Testis (tissue), 2 donors: ENCODE measurements at regions not wholly inside any gene's neighbourhood (a gene's known extent, or its start where the extent isn't known, plus 50 kb on each side); places are given as distances from the start of the nearest gene placed in this dataset.

Experiments
- DNase-seq: peaks from one replicate; pipeline ENCODE4 v3.0.0-alpha.2; 2019
- H3K27ac ChIP-seq, 2 donors: fragments of 200-600 bp; sonication (generic); one replicate each; pipeline ENCODE4 v1.5.1; 2019
- H3K27me3 ChIP-seq: fragments of 200-600 bp; sonication (generic); one replicate; pipeline ENCODE4 v1.5.1; 2019
- H3K36me3 ChIP-seq: fragments of 200-600 bp; sonication (generic); one replicate; pipeline ENCODE4 v1.5.1; 2017; ENCODE audit warnings: low read depth; ENCODE audit errors: missing control alignments
- H3K4me1 ChIP-seq: fragments of 200-600 bp; sonication (generic); one replicate; pipeline ENCODE4 v1.5.1; 2019
- H3K4me3 ChIP-seq, 2 donors: fragments of 200-600 bp; sonication (generic); one replicate each; pipeline ENCODE4 v1.5.1; 2017 to 2019
- H3K9me3 ChIP-seq: fragments of 200-600 bp; sonication (generic); one replicate; pipeline ENCODE4 v1.5.1; 2017
- POLR2A ChIP-seq: fragments of 450-650 bp; IDR thresholded peaks from one replicate; pipeline ENCODE4 v1.6.1; 2017; ENCODE audit warnings: antibody characterized with exemption, mild to moderate bottlenecking, moderate library complexity
- WGBS, 2 donors: methylation state at CpG; one replicate each; pipeline ENCODE4 v1.1.5; 2018; 5-methylcytosine and 5-hydroxymethylcytosine counted together
- intact Hi-C: fragments of 100-400 bp; cut with DNase I; formaldehyde crosslinking; loops from one replicate; pipeline ENCODE4 v1.15.1; 2023; ENCODE audit warnings: low total_unique reads
- TF ChIP-seq, protein P1 (sequence below), 3 experiments: fragments of 450-650 bp in 2 of 3; fragments of 200-600 bp in 1 of 3; sonication (generic) in 1 of 3; IDR thresholded peaks; one replicate each; pipeline ENCODE4 v1.5.1; 2016 to 2019; ENCODE audit warnings: antibody characterized with exemption in 3 of 3, mild to moderate bottlenecking in 2 of 3, moderate library complexity in 1 of 3

DNA sequence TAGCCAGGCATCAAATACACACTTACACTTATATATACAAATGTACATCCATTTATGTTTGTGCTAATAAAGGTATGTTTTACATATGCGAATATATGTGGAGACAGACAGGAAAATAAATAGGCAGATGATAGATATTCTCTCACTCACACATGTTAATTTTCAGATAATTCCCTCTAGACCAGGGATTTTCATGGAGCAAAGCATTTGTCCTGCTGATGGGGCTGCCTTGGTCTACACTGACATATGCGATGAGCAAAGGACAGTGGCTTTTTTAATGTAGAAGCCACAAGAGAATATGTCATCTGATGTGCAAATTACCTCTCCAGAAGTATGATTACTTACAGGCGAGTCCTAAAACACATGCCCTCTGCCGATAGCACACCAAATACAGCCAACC is 224.5 kb downstream of the VEGFC start:
- no peaks in the 10 kb centered on the region for H3K9me3 ChIP-seq
- 93 to 97% methylated on average over 4 of the region's 4 CpGs for WGBS, 2 donors
- TF ChIP-seq, protein P1, sequence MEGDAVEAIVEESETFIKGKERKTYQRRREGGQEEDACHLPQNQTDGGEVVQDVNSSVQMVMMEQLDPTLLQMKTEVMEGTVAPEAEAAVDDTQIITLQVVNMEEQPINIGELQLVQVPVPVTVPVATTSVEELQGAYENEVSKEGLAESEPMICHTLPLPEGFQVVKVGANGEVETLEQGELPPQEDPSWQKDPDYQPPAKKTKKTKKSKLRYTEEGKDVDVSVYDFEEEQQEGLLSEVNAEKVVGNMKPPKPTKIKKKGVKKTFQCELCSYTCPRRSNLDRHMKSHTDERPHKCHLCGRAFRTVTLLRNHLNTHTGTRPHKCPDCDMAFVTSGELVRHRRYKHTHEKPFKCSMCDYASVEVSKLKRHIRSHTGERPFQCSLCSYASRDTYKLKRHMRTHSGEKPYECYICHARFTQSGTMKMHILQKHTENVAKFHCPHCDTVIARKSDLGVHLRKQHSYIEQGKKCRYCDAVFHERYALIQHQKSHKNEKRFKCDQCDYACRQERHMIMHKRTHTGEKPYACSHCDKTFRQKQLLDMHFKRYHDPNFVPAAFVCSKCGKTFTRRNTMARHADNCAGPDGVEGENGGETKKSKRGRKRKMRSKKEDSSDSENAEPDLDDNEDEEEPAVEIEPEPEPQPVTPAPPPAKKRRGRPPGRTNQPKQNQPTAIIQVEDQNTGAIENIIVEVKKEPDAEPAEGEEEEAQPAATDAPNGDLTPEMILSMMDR (IDR thresholded peaks at IDR 0.05): no peak
- TF ChIP-seq POLR2A: no peak

DNA sequence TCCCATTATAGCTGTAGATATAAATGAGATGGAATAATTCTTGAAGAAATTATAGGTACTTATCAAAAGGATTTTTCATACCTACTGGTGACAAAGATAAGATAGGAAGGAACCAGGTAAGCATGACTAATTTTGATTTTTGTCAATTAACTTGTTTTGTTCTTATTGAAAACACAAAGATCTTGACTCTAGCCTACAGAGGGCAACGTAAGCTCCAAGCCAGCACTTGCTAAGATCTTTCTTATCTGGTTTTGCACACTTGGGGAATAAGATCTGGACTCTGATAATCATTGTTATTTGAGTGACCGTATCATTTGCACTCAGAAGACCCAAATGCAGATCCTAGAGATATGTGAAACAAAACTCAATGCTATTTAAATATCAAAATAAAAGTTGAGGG is 223.4 kb downstream of the VEGFC start:
- Histone ChIP-seq H3K36me3 (no peaks in the 10 kb centered on the region), H3K27ac (no peak overlapping the region), H3K27me3 (no peaks in the 10 kb centered on the region), H3K4me1 (peaks cover 4% of the 10 kb centered on the region), H3K4me3 (no peak overlapping the region), H3K9me3 (no peaks in the 10 kb centered on the region)
- WGBS, 2 donors: 76 to 80% methylated on average over 2 of the region's 2 CpGs
- DNase-seq: no peak
- TF ChIP-seq, protein P1 (IDR thresholded peaks at IDR 0.05): no peak
- TF ChIP-seq POLR2A: no peak
- intact Hi-C loops: no loop called here

More for the DNA sequence above, 224.5 kb downstream of the VEGFC start:
- intact Hi-C loops: no loop called here
- Histone ChIP-seq H3K27ac (no peak overlapping the region), H3K36me3 (no peaks in the 10 kb centered on the region), H3K27me3 (no peaks in the 10 kb centered on the region), H3K4me1 (peaks cover 4% of the 10 kb centered on the region), H3K4me3 (no peak overlapping the region)
- DNase-seq: no peak

DNA sequence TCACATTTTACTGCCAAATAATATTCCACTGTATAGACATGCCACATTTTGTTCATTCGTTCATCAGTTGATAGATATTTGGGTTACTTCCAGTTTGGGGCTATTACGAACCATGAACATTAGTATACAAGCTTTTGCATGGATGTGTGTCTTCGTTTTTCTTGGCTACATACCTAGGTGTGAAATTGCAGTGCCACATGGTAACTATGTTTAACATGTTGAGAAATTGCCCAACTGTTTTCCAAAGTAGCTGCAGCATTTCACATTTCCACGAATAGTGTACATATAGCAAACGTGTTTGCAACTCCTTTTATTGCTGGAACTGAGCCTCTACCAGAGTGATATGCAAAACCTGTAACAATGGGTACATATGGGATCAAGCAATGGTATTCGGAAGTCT is 221.5 kb downstream of the VEGFC start:
- TF ChIP-seq POLR2A: no peak
- TF ChIP-seq, protein P1 (IDR thresholded peaks at IDR 0.05): no peak
- DNase-seq: no peak
- H3K9me3 ChIP-seq: no peaks in the 10 kb centered on the region
- no peaks in the 10 kb centered on the region for H3K36me3 ChIP-seq
- WGBS, 2 donors: 70 to 79% methylated on average over 6 of the region's 6 CpGs
- H3K4me3 ChIP-seq: no peak overlapping the region
- H3K27ac ChIP-seq: no peak overlapping the region
- no peaks in the 10 kb centered on the region for H3K27me3 ChIP-seq
- H3K4me1 ChIP-seq: peaks cover 4% of the 10 kb centered on the region
- intact Hi-C loops: no loop called here

DNA sequence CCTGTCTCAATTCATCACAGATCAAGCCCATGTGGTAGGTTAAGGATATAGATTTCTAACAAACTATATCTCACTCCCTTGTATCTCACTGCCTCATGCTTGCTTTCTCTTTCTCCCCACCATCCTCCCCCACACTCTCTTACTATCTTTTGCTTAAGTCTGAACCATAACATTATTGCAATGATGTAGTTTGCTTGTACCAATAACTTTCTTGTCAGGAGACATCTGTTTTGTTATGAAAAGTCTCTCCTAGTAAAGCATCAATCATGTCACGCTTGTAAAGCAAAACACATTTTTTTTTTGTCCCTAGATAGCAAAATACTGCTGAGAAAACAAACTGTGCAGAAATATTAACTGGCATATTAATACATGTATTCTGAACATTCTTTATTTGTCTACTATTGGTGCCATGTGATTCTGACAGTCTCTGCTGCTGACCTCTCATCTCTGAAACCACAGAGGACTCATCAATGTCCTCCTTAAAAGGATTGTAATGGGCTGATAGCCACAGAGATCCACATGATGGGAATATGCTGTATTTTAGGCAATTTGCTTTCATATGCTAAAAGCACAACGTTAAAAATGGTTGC is 217.5 kb downstream of the VEGFC start:
- intact Hi-C loops: no loop called here
- no peak for TF ChIP-seq POLR2A
- TF ChIP-seq, protein P1 (IDR thresholded peaks at IDR 0.05): no peak
- no peak overlapping the region for H3K4me3 ChIP-seq
- H3K4me1 ChIP-seq: peaks cover 4% of the 10 kb centered on the region
- H3K27ac ChIP-seq: no peak overlapping the region
- H3K9me3 ChIP-seq: no peaks in the 10 kb centered on the region
- DNase-seq: no peak
- no peaks in the 10 kb centered on the region for H3K27me3 ChIP-seq
- H3K36me3 ChIP-seq: no peaks in the 10 kb centered on the region
- 46 to 52% methylated on average over 2 of the region's 2 CpGs for WGBS, 2 donors

DNA sequence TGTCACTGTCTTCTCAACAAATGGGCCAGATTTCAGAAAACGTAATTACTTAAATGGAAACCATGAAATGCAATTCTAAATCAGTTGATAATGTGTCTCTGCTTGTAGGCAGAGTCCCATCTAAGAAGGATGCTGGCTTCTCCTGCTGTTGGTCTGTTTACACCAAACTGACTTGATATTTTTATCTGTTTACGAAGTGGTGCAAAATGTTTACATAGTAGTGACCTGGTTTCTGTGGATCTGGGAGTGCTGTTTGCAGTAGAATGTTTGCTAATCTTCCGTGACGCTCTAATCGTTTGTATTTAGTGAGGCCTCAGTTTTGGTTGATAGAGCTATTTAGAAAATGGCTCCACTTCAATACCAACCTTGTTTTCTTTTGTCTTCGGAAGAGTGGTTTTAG is 213.5 kb downstream of the VEGFC start:
- no peak overlapping the region for H3K27ac ChIP-seq
- H3K4me1 ChIP-seq: no peaks in the 10 kb centered on the region
- no peaks in the 10 kb centered on the region for H3K27me3 ChIP-seq
- DNase-seq: no peak
- no peak for TF ChIP-seq POLR2A
- TF ChIP-seq, protein P1 (IDR thresholded peaks at IDR 0.05): no peak
- no peak overlapping the region for H3K4me3 ChIP-seq
- H3K36me3 ChIP-seq: no peaks in the 10 kb centered on the region
- intact Hi-C loops: no loop called here
- H3K9me3 ChIP-seq: no peaks in the 10 kb centered on the region
- 72 to 85% methylated on average over 6 of the region's 6 CpGs for WGBS, 2 donors
